HUES6 (cell line): ENCODE measurements at regions not wholly inside any gene's neighbourhood (a gene's known extent, or its start where the extent isn't known, plus 50 kb on each side); places are given as distances from the start of the nearest gene placed in this dataset.
"Not testable (repeated sequence)": the region's sequence is repeated elsewhere in the genome, so short reads cannot be mapped to it uniquely, and the experiment has no call there.

Experiments used
- H3K27ac ChIP-seq: 2 replicates; pipeline ENCODE4 v1.7.0; 2013; ENCODE audit warnings: low read depth, mild to moderate bottlenecking, low read length, inconsistent platforms
- H3K27me3 ChIP-seq: 2 replicates; pipeline ENCODE4 v1.6.1; 2013; ENCODE audit warnings: low read length; ENCODE audit not compliant: control insufficient read depth, insufficient read depth
- H3K36me3 ChIP-seq: 2 replicates; pipeline ENCODE4 v1.6.1; 2013; ENCODE audit warnings: low read length; ENCODE audit not compliant: control insufficient read depth, insufficient read depth
- H3K4me1 ChIP-seq: 2 replicates; pipeline ENCODE4 v1.6.1; 2013; ENCODE audit warnings: low read length; ENCODE audit not compliant: control insufficient read depth, insufficient read depth
- H3K4me3 ChIP-seq: 2 replicates; pipeline ENCODE4 v1.5.1; 2013; ENCODE audit warnings: low read depth, low read length
- H3K9ac ChIP-seq: one replicate; pipeline ENCODE4 v1.6.1; 2013; ENCODE audit warnings: mild to moderate bottlenecking, low read length
- H3K9me3 ChIP-seq: 2 replicates; pipeline ENCODE4 v1.6.1; 2013; ENCODE audit warnings: low read depth, low read length; ENCODE audit not compliant: control insufficient read depth, insufficient read depth

DNA sequence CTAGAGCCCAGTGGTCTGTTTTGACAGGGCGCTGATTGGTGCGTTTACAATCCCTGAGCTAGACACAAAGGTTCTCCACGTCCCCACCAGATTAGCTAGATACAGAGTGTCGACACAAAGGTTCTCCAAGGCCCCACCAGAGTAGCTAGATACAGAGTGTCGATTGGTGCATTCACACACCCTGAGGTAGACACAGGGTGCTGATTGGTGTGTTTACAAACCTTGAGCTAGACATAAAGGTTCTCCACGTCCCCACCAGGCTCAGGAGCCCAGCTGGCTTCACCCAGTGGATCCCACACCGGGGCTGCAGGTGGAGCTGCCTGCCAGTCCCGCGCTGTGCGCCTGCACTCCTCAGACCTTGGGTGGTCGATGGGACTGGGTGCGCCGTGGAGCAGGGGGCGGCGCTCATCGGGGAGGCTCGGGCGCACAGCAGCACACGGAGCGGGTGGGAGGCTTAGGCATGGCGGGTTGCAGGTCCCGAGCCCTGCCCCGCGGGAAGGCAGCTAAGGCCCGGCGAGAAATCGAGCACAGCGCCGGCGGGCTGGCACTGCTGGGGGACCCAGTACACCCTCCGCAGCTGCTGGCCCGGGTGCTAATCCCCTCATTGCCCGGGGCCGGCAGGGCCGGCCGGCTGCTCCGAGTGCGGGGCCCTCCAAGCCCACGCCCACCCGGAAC, 122.0 kb upstream of the ANKH start:
- not testable (repeated sequence) for H3K27ac ChIP-seq, H3K4me3 ChIP-seq, H3K27me3 ChIP-seq, H3K36me3 ChIP-seq, H3K4me1 ChIP-seq, H3K9ac ChIP-seq
- H3K9me3 ChIP-seq: peaks cover 12% of the 10 kb centered on the region

- not testable (repeated sequence) for H3K9ac ChIP-seq
Measured at GRCh38 chr5:14992751-14993458, 121.3 kb upstream of the ANKH start.

DNA sequence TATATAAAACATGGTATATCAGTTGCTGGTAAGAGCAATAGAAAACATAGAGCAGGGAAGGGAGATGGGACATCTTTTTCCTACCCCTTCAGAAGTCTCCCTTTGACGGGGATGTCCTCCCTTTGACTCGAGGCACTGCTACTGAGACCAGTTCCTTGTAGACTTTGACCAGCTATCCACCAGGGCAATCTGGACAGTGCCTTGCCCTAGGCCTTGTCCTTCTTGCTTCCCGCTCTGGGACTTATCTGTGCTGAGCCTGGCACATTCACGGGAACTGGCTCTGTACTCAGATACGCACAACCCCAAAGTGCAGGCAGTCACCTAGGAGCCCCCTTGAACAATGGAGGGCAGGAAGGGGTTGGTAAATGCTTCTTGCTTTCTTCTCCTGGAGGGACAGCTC, 116.6 kb upstream of the ANKH start:
- Histone ChIP-seq H3K36me3 (no peaks in the 10 kb centered on the region), H3K9ac (no peak overlapping the region), H3K4me3 (no peak overlapping the region), H3K9me3 (no peaks in the 10 kb centered on the region), H3K4me1 (no peaks in the 10 kb centered on the region), H3K27me3 (no peaks in the 10 kb centered on the region), H3K27ac (no peak overlapping the region)

More at GRCh38 chr5:14992751-14993458, 121.3 kb upstream of the ANKH start:
- not testable (repeated sequence) for H3K36me3 ChIP-seq, H3K27ac ChIP-seq, H3K27me3 ChIP-seq, H3K4me1 ChIP-seq, H3K4me3 ChIP-seq, H3K9me3 ChIP-seq

DNA sequence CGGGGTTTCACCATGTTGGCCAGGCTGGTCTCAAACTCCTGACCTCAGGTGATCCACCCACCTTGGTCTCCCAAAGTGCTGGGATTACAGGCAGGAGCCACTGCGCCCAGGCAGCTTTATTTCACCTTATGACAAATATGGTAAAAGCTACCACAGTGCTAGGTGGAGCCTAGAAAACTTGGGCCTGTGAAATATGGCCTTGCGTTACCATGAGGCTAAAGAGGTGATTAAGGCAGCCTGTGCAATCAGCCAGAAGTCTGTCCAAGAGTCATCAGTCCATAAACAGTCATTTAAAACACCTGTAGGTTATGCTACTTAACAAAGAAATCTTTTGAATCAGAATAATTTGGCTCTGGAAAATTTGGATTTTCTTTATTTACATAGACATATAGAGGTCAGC, 114.8 kb upstream of the ANKH start:
- Histone ChIP-seq H3K27me3 (no peaks in the 10 kb centered on the region), H3K27ac (no peak overlapping the region), H3K4me1 (no peaks in the 10 kb centered on the region), H3K4me3 (no peak overlapping the region), H3K9me3 (no peaks in the 10 kb centered on the region), H3K9ac (no peak overlapping the region), H3K36me3 (no peaks in the 10 kb centered on the region)

- Histone ChIP-seq H3K4me3 (no peak overlapping the region), H3K36me3 (no peaks in the 10 kb centered on the region), H3K27ac (no peak overlapping the region), H3K27me3 (no peaks in the 10 kb centered on the region), H3K9me3 (peaks cover 5% of the 10 kb centered on the region; the same call in 1 of the 2 replicates), H3K4me1 (no peaks in the 10 kb centered on the region), H3K9ac (no peak overlapping the region)
Measured at GRCh38 chr5:14983666-14984441, 112.3 kb upstream of the ANKH start.

DNA sequence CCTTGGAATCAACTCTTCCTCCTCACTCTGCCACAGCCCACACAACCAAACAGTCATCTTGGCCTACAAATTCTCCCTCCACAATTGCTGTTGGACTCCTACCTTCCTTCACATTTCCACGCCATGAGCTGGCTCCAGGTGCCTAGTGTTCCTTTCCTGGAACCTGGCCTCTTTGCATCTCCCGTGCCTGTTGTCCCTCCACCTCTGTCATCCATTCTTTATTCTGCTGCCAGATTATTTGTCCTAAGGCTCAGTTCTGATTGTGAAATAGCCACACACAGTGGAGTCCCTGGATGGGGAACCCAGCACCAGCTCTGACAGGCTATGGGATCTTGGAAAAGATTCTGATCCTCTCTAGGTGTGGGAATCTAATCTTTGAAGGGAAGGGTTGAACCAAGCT, 109.1 kb upstream of the ANKH start:
- Histone ChIP-seq H3K9ac (no peak overlapping the region), H3K36me3 (no peaks in the 10 kb centered on the region), H3K9me3 (peaks cover 13% of the 10 kb centered on the region), H3K27ac (no peak overlapping the region), H3K27me3 (no peaks in the 10 kb centered on the region), H3K4me3 (no peak overlapping the region), H3K4me1 (no peaks in the 10 kb centered on the region)

DNA sequence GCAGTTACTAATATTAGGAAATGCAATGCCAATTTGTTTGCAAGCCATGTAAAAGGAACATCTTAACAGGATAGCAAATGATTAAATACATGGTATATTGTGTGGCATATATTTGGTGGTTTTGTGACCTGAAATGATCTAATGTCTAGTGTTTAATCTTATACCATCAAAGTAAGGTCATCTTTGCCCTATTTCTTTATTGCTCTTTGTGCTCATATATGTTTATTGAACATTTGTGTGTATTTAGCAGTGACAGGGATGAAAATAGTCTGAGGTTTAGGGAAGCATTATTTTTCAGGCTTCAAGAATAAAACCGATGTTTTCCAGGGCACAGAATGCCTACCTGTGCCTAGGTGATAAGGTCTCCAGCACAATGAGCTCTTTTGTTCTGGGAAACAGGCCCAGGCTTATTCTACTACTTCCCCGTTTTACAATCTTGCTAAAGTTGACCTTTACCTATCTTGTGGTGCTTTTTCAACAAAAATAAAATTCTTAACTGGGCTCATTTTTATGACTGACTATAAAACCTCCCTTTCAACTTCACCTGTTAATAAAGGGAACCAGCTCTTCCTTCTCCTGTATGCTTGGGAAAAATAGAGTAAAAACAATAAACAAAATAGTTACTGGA, 105.6 kb upstream of the ANKH start:
- Histone ChIP-seq H3K4me1 (no peaks in the 10 kb centered on the region), H3K27ac (no peak overlapping the region), H3K9me3 (peaks cover 13% of the 10 kb centered on the region), H3K4me3 (no peak overlapping the region), H3K9ac (no peak overlapping the region), H3K27me3 (no peaks in the 10 kb centered on the region), H3K36me3 (no peaks in the 10 kb centered on the region)

DNA sequence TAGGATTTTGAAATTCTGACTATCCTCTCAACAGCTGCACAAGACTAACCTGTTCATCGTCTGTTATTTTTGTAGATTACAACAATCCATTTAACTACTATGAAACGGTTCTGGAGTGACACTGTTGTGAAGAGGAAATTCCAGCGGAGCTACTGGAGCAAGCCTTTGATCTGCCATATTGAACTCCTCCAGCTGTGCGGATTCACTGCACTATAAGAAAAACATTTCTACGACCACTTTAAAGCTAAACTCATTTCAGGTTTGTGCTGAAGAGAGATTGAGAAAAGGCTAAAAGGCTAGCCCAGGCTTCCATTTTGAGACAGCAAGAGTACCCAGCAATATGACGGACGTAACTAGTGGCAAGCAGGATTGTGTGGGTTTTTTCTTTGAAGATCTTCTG, 104.9 kb upstream of the ANKH start:
- Histone ChIP-seq H3K4me1 (no peaks in the 10 kb centered on the region), H3K9ac (no peak overlapping the region), H3K27me3 (no peaks in the 10 kb centered on the region), H3K4me3 (no peak overlapping the region), H3K9me3 (peaks cover 13% of the 10 kb centered on the region), H3K27ac (no peak overlapping the region), H3K36me3 (no peaks in the 10 kb centered on the region)

- no peaks in the 10 kb centered on the region for H3K36me3 ChIP-seq
- H3K27ac ChIP-seq: no peak overlapping the region
- H3K4me3 ChIP-seq: no peak overlapping the region
- H3K27me3 ChIP-seq: no peaks in the 10 kb centered on the region
- no peaks in the 10 kb centered on the region for H3K4me1 ChIP-seq
- no peaks in the 10 kb centered on the region for H3K9me3 ChIP-seq
- no peak overlapping the region for H3K9ac ChIP-seq
Measured at GRCh38 chr5:14971873-14972272, 100.3 kb upstream of the ANKH start.

- Histone ChIP-seq H3K27me3 (no peaks in the 10 kb centered on the region), H3K9ac (no peak overlapping the region), H3K4me1 (no peaks in the 10 kb centered on the region), H3K27ac (no peak overlapping the region), H3K36me3 (no peaks in the 10 kb centered on the region), H3K4me3 (no peak overlapping the region), H3K9me3 (no peaks in the 10 kb centered on the region)
Measured at GRCh38 chr5:14968796-14969195, 97.2 kb upstream of the ANKH start.

DNA sequence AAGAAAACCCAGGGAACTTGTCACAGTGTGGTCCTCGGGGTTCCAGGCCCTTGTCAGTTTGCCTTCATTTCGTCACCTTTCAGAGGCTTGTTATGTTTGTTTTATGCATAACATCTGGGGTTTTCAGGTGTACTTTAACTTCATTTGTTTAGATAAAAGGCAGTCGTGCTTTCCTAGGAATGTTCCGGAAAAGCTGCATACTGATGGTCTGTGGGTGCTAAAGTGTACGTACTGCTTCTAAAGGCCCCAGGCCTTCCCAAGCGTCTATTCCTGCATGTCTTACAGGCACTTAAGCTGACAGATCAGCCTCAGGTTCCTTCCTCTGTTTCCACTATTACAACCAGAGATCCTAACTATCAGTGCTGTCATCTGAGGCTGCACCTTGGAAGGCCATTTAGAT, 95.6 kb upstream of the ANKH start:
- no peak overlapping the region for H3K27ac ChIP-seq
- no peak overlapping the region for H3K9ac ChIP-seq
- no peaks in the 10 kb centered on the region for H3K4me1 ChIP-seq
- H3K4me3 ChIP-seq: no peak overlapping the region
- no peaks in the 10 kb centered on the region for H3K9me3 ChIP-seq
- H3K27me3 ChIP-seq: no peaks in the 10 kb centered on the region
- H3K36me3 ChIP-seq: no peaks in the 10 kb centered on the region
